Thyroid gland (tissue), 4 donors: ENCODE measurements at regions not wholly inside any gene's neighbourhood (a gene's known extent, or its start where the extent isn't known, plus 50 kb on each side); places are given as distances from the start of the nearest gene placed in this dataset.

ENCODE experiments used
- DNase-seq, 2 donors: peaks; one replicate each; pipeline ENCODE4 v3.0.0-alpha.2; 2019
- H3K27ac ChIP-seq, 3 donors: fragments of 200-600 bp; sonication (generic); 1 replicate in 2 of 3; 2 replicates in 1 of 3; pipeline ENCODE4 v1.5.1; 2016 to 2019; ENCODE audit warnings: mild to moderate bottlenecking in 1 of 3, moderate library complexity in 1 of 3
- H3K27me3 ChIP-seq: fragments of 200-600 bp; sonication (generic); one replicate; pipeline ENCODE4 v1.5.1; 2019
- H3K36me3 ChIP-seq, 2 donors: fragments of 200-600 bp; sonication (generic); one replicate each; pipeline ENCODE4 v1.5.1; 2016 to 2019
- H3K4me1 ChIP-seq, 2 donors: fragments of 200-600 bp; sonication (generic); one replicate each; pipeline ENCODE4 v1.5.1; 2017 to 2019
- H3K4me3 ChIP-seq, 3 donors: fragments of 200-600 bp; sonication (generic); replicated peaks in 1 of 3; 1 replicate in 2 of 3; 2 replicates in 1 of 3; pipeline ENCODE4 v1.5.1; 2016; ENCODE audit warnings: mild to moderate bottlenecking in 1 of 3
- H3K9me3 ChIP-seq: fragments of 200-600 bp; sonication (generic); one replicate; pipeline ENCODE4 v1.5.1; 2017
- POLR2A ChIP-seq, 2 donors: fragments of 450-650 bp; IDR thresholded peaks; one replicate each; pipeline ENCODE4 v1.6.1; 2017; ENCODE audit warnings: antibody characterized with exemption in 2 of 2, mild to moderate bottlenecking in 2 of 2, moderate library complexity in 1 of 2
- WGBS, 2 donors: methylation state at CpG; one replicate each; pipeline ENCODE4 v1.1.5; 2017; 5-methylcytosine and 5-hydroxymethylcytosine counted together
- intact Hi-C: fragments of 100-400 bp; cut with DNase I; formaldehyde crosslinking; loops from one replicate; pipeline ENCODE4 v1.15.1; 2023
- TF ChIP-seq, protein P1 (sequence below), 6 experiments: fragments of 200-600 bp in 3 of 6; fragments of 450-650 bp in 3 of 6; sonication (generic) in 3 of 6; IDR thresholded peaks; one replicate each; pipeline ENCODE4 v1.5.1; 2016 to 2019; ENCODE audit warnings: antibody characterized with exemption in 6 of 6, mild to moderate bottlenecking in 2 of 6, inconsistent platforms in 1 of 6, moderate library complexity in 1 of 6

DNA sequence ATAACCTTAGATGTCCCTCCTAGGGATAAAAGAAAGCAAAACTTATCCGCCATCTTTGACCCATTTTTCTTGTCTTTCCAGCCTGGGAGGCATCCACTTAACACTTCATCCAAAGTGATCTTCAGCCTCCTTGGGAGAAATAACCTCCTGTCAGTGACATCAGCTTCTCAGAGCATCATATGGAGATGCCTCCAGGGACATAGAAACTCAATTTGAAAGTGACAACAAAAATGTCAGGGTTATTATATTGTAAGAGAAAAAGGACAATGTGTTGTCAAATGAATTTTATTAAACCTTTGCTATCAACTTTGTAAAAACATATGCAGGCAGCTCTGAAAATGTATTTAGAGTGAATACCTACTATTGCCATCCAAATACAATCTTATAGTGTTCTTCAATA, 371.2 kb upstream of the ADARB2 start:
- Histone ChIP-seq H3K9me3 (no peaks in the 10 kb centered on the region), H3K27ac (no peak overlapping the region), H3K36me3 (no peaks in the 10 kb centered on the region), H3K27me3 (no peaks in the 10 kb centered on the region), H3K4me1 (no peaks in the 10 kb centered on the region), H3K4me3 (no peak overlapping the region)
- TF ChIP-seq POLR2A (IDR thresholded peaks at IDR 0.05) = no peak
- TF ChIP-seq, protein P1, sequence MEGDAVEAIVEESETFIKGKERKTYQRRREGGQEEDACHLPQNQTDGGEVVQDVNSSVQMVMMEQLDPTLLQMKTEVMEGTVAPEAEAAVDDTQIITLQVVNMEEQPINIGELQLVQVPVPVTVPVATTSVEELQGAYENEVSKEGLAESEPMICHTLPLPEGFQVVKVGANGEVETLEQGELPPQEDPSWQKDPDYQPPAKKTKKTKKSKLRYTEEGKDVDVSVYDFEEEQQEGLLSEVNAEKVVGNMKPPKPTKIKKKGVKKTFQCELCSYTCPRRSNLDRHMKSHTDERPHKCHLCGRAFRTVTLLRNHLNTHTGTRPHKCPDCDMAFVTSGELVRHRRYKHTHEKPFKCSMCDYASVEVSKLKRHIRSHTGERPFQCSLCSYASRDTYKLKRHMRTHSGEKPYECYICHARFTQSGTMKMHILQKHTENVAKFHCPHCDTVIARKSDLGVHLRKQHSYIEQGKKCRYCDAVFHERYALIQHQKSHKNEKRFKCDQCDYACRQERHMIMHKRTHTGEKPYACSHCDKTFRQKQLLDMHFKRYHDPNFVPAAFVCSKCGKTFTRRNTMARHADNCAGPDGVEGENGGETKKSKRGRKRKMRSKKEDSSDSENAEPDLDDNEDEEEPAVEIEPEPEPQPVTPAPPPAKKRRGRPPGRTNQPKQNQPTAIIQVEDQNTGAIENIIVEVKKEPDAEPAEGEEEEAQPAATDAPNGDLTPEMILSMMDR (IDR thresholded peaks at IDR 0.05) = no peak
- intact Hi-C loops = no loop called here
- DNase-seq = no peak
- 88% methylated on average over 1 of the region's 1 CpG for WGBS, 2 donors

DNA sequence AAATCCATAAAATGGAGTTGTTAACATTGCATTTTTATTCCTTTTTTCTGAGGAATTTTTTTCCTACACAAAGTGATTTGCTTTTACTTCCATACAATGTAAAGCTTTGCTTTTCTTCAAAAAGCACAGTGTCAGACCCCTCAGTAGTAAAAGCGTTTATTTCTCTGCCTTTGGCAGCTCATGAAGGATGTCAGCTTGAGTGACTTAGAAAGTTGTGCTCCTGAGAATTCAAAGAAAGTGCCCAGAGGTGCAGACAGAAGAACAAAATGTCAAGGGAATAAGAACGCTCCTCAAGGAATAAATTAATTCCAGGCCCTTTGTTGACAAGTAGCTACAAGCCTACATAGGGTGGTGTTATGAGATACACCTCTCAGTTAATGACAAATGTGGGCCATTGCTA, 369.3 kb upstream of the ADARB2 start:
- no peak overlapping the region for H3K27ac ChIP-seq
- 67 to 68% methylated on average over 2 of the region's 2 CpGs for WGBS, 2 donors
- no peaks in the 10 kb centered on the region for H3K4me1 ChIP-seq
- no peak overlapping the region for H3K4me3 ChIP-seq
- DNase-seq = no peak
- intact Hi-C loops = no loop called here
- no peaks in the 10 kb centered on the region for H3K27me3 ChIP-seq
- H3K9me3 ChIP-seq = no peaks in the 10 kb centered on the region
- no peak for TF ChIP-seq POLR2A (IDR thresholded peaks at IDR 0.05)
- no peaks in the 10 kb centered on the region for H3K36me3 ChIP-seq

DNA sequence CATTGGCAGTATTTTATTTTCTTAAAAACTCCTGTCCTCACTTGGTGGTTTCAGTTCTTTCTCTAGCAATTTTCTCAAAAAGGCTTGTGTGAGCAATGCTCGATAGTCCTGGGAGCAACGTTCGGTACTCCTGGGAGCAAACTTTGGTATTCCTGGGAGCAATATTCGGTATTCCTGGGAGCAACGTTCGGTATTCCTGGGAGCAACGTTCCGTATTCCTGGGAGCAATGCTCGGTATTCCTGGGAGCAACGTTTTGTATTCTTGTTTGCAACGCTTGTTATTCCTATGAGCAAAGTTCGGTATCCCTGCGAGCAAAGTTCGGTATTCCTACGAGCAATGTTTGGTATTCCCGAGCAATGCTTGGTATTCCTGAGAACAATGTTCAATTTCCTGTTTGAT, 362.0 kb upstream of the ADARB2 start:
- TF ChIP-seq POLR2A (IDR thresholded peaks at IDR 0.05) = no peak
- TF ChIP-seq, protein P1 (IDR thresholded peaks at IDR 0.05) = no peak
- H3K27me3 ChIP-seq = no peaks in the 10 kb centered on the region
- H3K4me1 ChIP-seq = no peaks in the 10 kb centered on the region
- 94% methylated on average over 16 of the region's 16 CpGs for WGBS, 2 donors
- H3K27ac ChIP-seq = no peak overlapping the region
- H3K4me3 ChIP-seq = no peak overlapping the region
- no peak for DNase-seq
- intact Hi-C loops = no loop called here
- no peaks in the 10 kb centered on the region for H3K9me3 ChIP-seq
- no peaks in the 10 kb centered on the region for H3K36me3 ChIP-seq

DNA sequence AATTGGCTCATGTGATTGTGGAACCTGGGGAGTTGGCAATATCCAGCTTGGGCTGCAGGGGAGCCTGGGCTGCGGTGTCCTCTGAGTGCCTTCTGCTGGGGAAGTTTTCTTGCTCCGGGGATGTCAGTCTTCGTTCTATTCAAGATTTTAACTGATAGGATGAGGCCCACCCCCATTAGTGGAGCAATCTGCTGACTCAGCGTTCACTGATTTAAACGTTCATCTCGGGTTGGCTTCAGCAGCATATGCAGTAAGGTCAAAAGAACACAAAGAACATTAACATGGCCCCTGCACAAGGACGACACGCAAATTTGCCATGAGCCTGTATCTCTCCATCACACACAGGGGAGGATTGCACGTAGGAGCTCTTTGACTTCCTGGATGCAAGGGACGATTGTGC, 360.6 kb upstream of the ADARB2 start:
- Histone ChIP-seq H3K9me3 (no peaks in the 10 kb centered on the region), H3K36me3 (no peaks in the 10 kb centered on the region), H3K4me1 (no peaks in the 10 kb centered on the region), H3K4me3 (no peak overlapping the region), H3K27ac (no peak overlapping the region), H3K27me3 (no peaks in the 10 kb centered on the region)
- intact Hi-C loops = no loop called here
- 87 to 92% methylated on average over 10 of the region's 10 CpGs for WGBS, 2 donors
- no peak for DNase-seq
- no peak for TF ChIP-seq POLR2A (IDR thresholded peaks at IDR 0.05)
- TF ChIP-seq, protein P1 (IDR thresholded peaks at IDR 0.05) = no peak

DNA sequence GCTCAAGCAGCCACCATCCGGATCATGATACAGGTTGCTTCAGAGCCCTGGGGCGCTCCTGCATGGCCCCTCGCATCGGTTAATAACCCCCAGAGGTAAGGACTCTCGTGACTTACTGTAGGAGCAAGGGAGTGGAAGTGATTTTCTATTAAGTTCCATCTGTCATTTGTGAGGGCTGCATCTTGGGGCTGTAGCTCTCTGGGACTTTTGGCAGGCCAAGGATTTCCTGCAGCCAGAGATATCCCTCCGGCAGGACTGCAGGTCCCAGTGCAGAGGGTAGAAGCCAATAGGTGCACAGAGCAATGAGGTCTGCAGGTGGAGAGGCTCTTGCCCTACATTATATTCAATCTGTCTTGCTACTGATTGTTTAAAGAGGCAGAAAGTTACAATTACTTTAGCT, 356.8 kb upstream of the ADARB2 start:
- intact Hi-C loops = no loop called here

More for the DNA sequence above, 356.8 kb upstream of the ADARB2 start:
- Histone ChIP-seq H3K27me3 (no peaks in the 10 kb centered on the region), H3K27ac (no peak overlapping the region), H3K4me3 (no peak overlapping the region), H3K4me1 (no peaks in the 10 kb centered on the region), H3K9me3 (no peaks in the 10 kb centered on the region), H3K36me3 (no peaks in the 10 kb centered on the region)
- DNase-seq = no peak
- 82 to 83% methylated on average over 6 of the region's 6 CpGs for WGBS, 2 donors
- no peak for TF ChIP-seq POLR2A (IDR thresholded peaks at IDR 0.05)
- TF ChIP-seq, protein P1 (IDR thresholded peaks at IDR 0.05) = no peak
